ENCODE measurements at regions not wholly inside any gene's neighbourhood (a gene's known extent, or its start where the extent isn't known, plus 50 kb on each side); places are given as distances from the start of the nearest gene placed in this dataset.

GRCh38 chr4:156459584-156459983 lies 505.9 kb upstream of the CTSO start:
- Mint-ChIP-seq H3K9me3 (ENCODE audit: low read depth) (peaks cover 5% of the 10 kb centered on the region), H3K4me3 (ENCODE audit: low read depth) (no peak overlapping the region), H3K27me3 (no peaks in the 10 kb centered on the region), H3K4me1 (ENCODE audit: low read depth) (no peaks in the 10 kb centered on the region), H3K27ac (no peak overlapping the region), H3K36me3 (ENCODE audit: insufficient read depth) (no peaks in the 10 kb centered on the region)
- DNase-seq (ENCODE audit: low spot score, unreplicated experiment): no peak
- TF ChIP-seq CTCF (IDR thresholded peaks at IDR 0.05; ENCODE audit: unreplicated experiment): no peak

- Mint-ChIP-seq H3K9me3 (ENCODE audit: low read depth) (peaks cover 9% of the 10 kb centered on the region), H3K4me1 (ENCODE audit: low read depth) (no peaks in the 10 kb centered on the region), H3K36me3 (ENCODE audit: insufficient read depth) (no peaks in the 10 kb centered on the region), H3K27ac (no peak overlapping the region), H3K27me3 (no peaks in the 10 kb centered on the region), H3K4me3 (ENCODE audit: low read depth) (no peak overlapping the region)
- TF ChIP-seq CTCF (IDR thresholded peaks at IDR 0.05; ENCODE audit: unreplicated experiment): no peak
- no peak for DNase-seq (ENCODE audit: low spot score, unreplicated experiment)
These were observed 503.2 kb upstream of the CTSO start for GRCh38 chr4:156456830-156457229.

- no peak for DNase-seq (ENCODE audit: low spot score, unreplicated experiment)
- Mint-ChIP-seq H3K36me3 (ENCODE audit: insufficient read depth) (no peaks in the 10 kb centered on the region), H3K27ac (no peak overlapping the region), H3K4me1 (ENCODE audit: low read depth) (peaks cover 3% of the 10 kb centered on the region), H3K27me3 (no peaks in the 10 kb centered on the region), H3K9me3 (ENCODE audit: low read depth) (no peaks in the 10 kb centered on the region), H3K4me3 (ENCODE audit: low read depth) (no peak overlapping the region)
- TF ChIP-seq CTCF (IDR thresholded peaks at IDR 0.05; ENCODE audit: unreplicated experiment): no peak
These were observed 489.8 kb upstream of the CTSO start for GRCh38 chr4:156443488-156443887.

- no peak for DNase-seq (ENCODE audit: low spot score, unreplicated experiment)
- H3K4me1 Mint-ChIP-seq (ENCODE audit: low read depth): peaks cover 3% of the 10 kb centered on the region
- H3K27me3 Mint-ChIP-seq: no peaks in the 10 kb centered on the region
- H3K4me3 Mint-ChIP-seq (ENCODE audit: low read depth): no peak overlapping the region
- no peaks in the 10 kb centered on the region for H3K9me3 Mint-ChIP-seq (ENCODE audit: low read depth)
- H3K27ac Mint-ChIP-seq: no peak overlapping the region
- TF ChIP-seq CTCF (IDR thresholded peaks at IDR 0.05; ENCODE audit: unreplicated experiment): no peak
- no peaks in the 10 kb centered on the region for H3K36me3 Mint-ChIP-seq (ENCODE audit: insufficient read depth)
These were observed 489.2 kb upstream of the CTSO start for GRCh38 chr4:156442912-156443311.

GRCh38 chr4:156439576-156440200 lies 486.0 kb upstream of the CTSO start:
- no peaks in the 10 kb centered on the region for H3K36me3 Mint-ChIP-seq (ENCODE audit: insufficient read depth)
- peaks cover 3% of the 10 kb centered on the region for H3K4me1 Mint-ChIP-seq (ENCODE audit: low read depth)
- H3K27me3 Mint-ChIP-seq: no peaks in the 10 kb centered on the region
- H3K4me3 Mint-ChIP-seq (ENCODE audit: low read depth): no peak overlapping the region
- no peaks in the 10 kb centered on the region for H3K9me3 Mint-ChIP-seq (ENCODE audit: low read depth)
- no peak overlapping the region for H3K27ac Mint-ChIP-seq
- DNase-seq (ENCODE audit: low spot score, unreplicated experiment): no peak
- TF ChIP-seq CTCF (IDR thresholded peaks at IDR 0.05; ENCODE audit: unreplicated experiment): no peak

Measured in progenitor cell of endocrine pancreas (in vitro differentiated cells).